NT2/D1 (cell line): ENCODE measurements at regions not wholly inside any gene's neighbourhood (a gene's known extent, or its start where the extent isn't known, plus 50 kb on each side); places are given as distances from the start of the nearest gene placed in this dataset.

ENCODE experiments used
- SUZ12 ChIP-seq: IDR thresholded peaks from 2 replicates; pipeline ENCODE4 v1.6.1; 2011; ENCODE audit not compliant: insufficient read length, insufficient read depth; ENCODE audit errors: extremely low read depth
- YY1 ChIP-seq: IDR thresholded peaks from 2 replicates; pipeline ENCODE4 v1.6.1; 2011; ENCODE audit not compliant: insufficient read length, insufficient read depth
- ZNF274 ChIP-seq: IDR thresholded peaks from 2 replicates; pipeline ENCODE4 v1.6.1; 2011; ENCODE audit warnings: mild to moderate bottlenecking, low read depth, low read length

- TF ChIP-seq YY1 (no peak), ZNF274 (no peak), SUZ12 (no peak)
Observed at GRCh38 chr15:62482785-62483429, 317.8 kb upstream of the C2CD4B start.
